WTC11 (cell line): ENCODE measurements at regions not wholly inside any gene's neighbourhood (a gene's known extent, or its start where the extent isn't known, plus 50 kb on each side); places are given as distances from the start of the nearest gene placed in this dataset.

Experiments
- ATAC-seq: fragments of 200-7000 bp; cut with Tn5 transposase; 2 replicates; pipeline ENCODE4 v1.10.0; 2021; ENCODE audit warnings: mild to moderate bottlenecking, moderate library complexity
- CTCF ChIA-PET: fragments of 300-600 bp; sonication (Branson Sonifier 250); formaldehyde crosslinking; loops from one replicate; lab custom pipeline; 2021; ENCODE audit warnings: antibody characterized with exemption; lab: Charles Lee
- POLR2A ChIA-PET: fragments of 350-600 bp; sonication (Branson Sonifier 250); formaldehyde crosslinking; loops from one replicate; lab custom pipeline; 2021; ENCODE audit warnings: antibody characterized with exemption; lab: Charles Lee
- DNase-seq: peaks from one replicate; pipeline ENCODE4 v3.0.0; 2021; ENCODE audit warnings: low spot score
- H3K27ac Mint-ChIP-seq: 2 replicates; pipeline ENCODE4 v1.8.0; 2021; ENCODE audit warnings: mixed read lengths
- H3K27me3 Mint-ChIP-seq: 2 replicates; pipeline ENCODE4 v1.8.0; 2021; ENCODE audit warnings: low read depth, mild to moderate bottlenecking, moderate library complexity, mixed read lengths
- H3K36me3 Mint-ChIP-seq: 2 replicates; pipeline ENCODE4 v1.8.0; 2021; ENCODE audit warnings: mixed read lengths
- H3K4me1 Mint-ChIP-seq: 2 replicates; pipeline ENCODE4 v1.8.0; 2022; ENCODE audit warnings: mixed read lengths
- H3K4me3 Mint-ChIP-seq: 2 replicates; pipeline ENCODE4 v1.8.0; 2021; ENCODE audit warnings: mild to moderate bottlenecking, moderate library complexity, mixed read lengths
- H3K9me3 Mint-ChIP-seq: 2 replicates; pipeline ENCODE4 v1.8.0; 2021; ENCODE audit warnings: mixed read lengths
- AFF4 ChIP-seq: sonication (generic); formaldehyde crosslinking; IDR thresholded peaks from 2 replicates; pipeline ENCODE4 v1.8.1; 2023; ENCODE audit warnings: mild to moderate bottlenecking, missing genetic modification reagents, borderline replicate concordance
- ATF1 ChIP-seq: sonication (generic); formaldehyde crosslinking; IDR thresholded peaks from 2 replicates; pipeline ENCODE4 v1.8.1; 2023; ENCODE audit warnings: mild to moderate bottlenecking, moderate library complexity, missing genetic modification reagents
- ATF2 ChIP-seq: sonication (generic); formaldehyde crosslinking; IDR thresholded peaks from 2 replicates; pipeline ENCODE4 v1.8.1; 2022; ENCODE audit warnings: low read depth, missing genetic modification reagents, borderline replicate concordance
- CREB1 ChIP-seq: sonication (generic); formaldehyde crosslinking; IDR thresholded peaks from 2 replicates; pipeline ENCODE4 v1.8.0; 2023; ENCODE audit warnings: mild to moderate bottlenecking, missing genetic modification reagents
- CTCF ChIP-seq: fragments of 200-600 bp; IDR thresholded peaks from 2 replicates; pipeline ENCODE4 v1.8.0; 2022; ENCODE audit warnings: antibody characterized with exemption
- KAT7 ChIP-seq: sonication (generic); formaldehyde crosslinking; IDR thresholded peaks from 2 replicates; pipeline ENCODE4 v1.8.1; 2023; ENCODE audit warnings: missing genetic modification reagents, mild to moderate bottlenecking, borderline replicate concordance
- NFE2L1 ChIP-seq: sonication (generic); formaldehyde crosslinking; IDR thresholded peaks from 2 replicates; pipeline ENCODE4 v1.8.1; 2023; ENCODE audit warnings: missing genetic modification reagents
- NR1H2 ChIP-seq: sonication (generic); formaldehyde crosslinking; IDR thresholded peaks from 2 replicates; pipeline ENCODE4 v1.9.0; 2021; ENCODE audit warnings: mild to moderate bottlenecking, moderate library complexity, missing genetic modification reagents
- OVOL2 ChIP-seq: fragments of 250-450 bp; sonication (Bioruptor Pico); IDR thresholded peaks from 2 replicates; pipeline ENCODE4 v1.9.0; 2021; ENCODE audit warnings: mild to moderate bottlenecking, borderline replicate concordance
- ZNF232 ChIP-seq: sonication (generic); formaldehyde crosslinking; IDR thresholded peaks from 2 replicates; pipeline ENCODE4 v1.8.0; 2022; ENCODE audit warnings: mild to moderate bottlenecking, missing genetic modification reagents
- TF ChIP-seq, protein P1 (sequence below): sonication (generic); formaldehyde crosslinking; IDR thresholded peaks from 2 replicates; pipeline ENCODE4 v1.8.0; 2023; ENCODE audit warnings: mild to moderate bottlenecking, missing genetic modification reagents

DNA sequence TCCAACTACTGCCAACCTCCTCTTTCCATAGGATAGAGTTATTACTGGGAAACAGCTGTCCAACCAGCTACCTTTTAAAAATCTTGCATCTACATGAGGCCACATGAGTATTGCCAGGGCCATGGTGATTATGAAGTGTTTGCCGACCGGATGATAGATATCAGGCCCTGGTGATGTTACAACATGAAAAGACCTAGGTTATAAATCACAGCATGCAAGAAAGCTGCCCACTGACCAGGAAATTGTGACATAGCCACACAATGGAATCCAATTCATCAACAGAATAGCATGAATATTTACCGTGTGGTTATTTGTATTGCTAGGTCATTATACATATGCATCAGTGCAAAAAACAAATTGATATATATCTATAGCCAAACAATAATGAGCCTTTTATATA is 517.0 kb downstream of the INHBA start:
- H3K27ac Mint-ChIP-seq, result no peak overlapping the region
- no peak for DNase-seq

More for the DNA sequence above, 517.0 kb downstream of the INHBA start:
- ATAC-seq, result no peak
- TF ChIP-seq OVOL2 (no peak), KAT7 (CRISPR knock-in tag) (no peak), AFF4 (CRISPR knock-in tag) (no peak), ATF1 (CRISPR knock-in tag) (no peak), NR1H2 (CRISPR knock-in tag) (no peak), NFE2L1 (CRISPR knock-in tag) (no peak), CTCF (no peak), CREB1 (CRISPR knock-in tag) (no peak), ZNF232 (CRISPR knock-in tag) (no peak), ATF2 (CRISPR knock-in tag) (no peak)
- TF ChIP-seq, protein P1, sequence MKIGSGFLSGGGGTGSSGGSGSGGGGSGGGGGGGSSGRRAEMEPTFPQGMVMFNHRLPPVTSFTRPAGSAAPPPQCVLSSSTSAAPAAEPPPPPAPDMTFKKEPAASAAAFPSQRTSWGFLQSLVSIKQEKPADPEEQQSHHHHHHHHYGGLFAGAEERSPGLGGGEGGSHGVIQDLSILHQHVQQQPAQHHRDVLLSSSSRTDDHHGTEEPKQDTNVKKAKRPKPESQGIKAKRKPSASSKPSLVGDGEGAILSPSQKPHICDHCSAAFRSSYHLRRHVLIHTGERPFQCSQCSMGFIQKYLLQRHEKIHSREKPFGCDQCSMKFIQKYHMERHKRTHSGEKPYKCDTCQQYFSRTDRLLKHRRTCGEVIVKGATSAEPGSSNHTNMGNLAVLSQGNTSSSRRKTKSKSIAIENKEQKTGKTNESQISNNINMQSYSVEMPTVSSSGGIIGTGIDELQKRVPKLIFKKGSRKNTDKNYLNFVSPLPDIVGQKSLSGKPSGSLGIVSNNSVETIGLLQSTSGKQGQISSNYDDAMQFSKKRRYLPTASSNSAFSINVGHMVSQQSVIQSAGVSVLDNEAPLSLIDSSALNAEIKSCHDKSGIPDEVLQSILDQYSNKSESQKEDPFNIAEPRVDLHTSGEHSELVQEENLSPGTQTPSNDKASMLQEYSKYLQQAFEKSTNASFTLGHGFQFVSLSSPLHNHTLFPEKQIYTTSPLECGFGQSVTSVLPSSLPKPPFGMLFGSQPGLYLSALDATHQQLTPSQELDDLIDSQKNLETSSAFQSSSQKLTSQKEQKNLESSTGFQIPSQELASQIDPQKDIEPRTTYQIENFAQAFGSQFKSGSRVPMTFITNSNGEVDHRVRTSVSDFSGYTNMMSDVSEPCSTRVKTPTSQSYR (CRISPR knock-in tag), result no peak
- CTCF ChIA-PET, result no interaction called here
- H3K4me1 Mint-ChIP-seq, result peaks cover 17% of the 10 kb centered on the region
- POLR2A ChIA-PET, result no interaction called here
- no peaks in the 10 kb centered on the region for H3K36me3 Mint-ChIP-seq
- H3K27me3 Mint-ChIP-seq, result no peaks in the 10 kb centered on the region
- no peak overlapping the region for H3K4me3 Mint-ChIP-seq
- H3K9me3 Mint-ChIP-seq, result no peaks in the 10 kb centered on the region
